ENCODE measurements at regions not wholly inside any gene's neighbourhood (a gene's known extent, or its start where the extent isn't known, plus 50 kb on each side); places are given as distances from the start of the nearest gene placed in this dataset.
"Not testable (repeated sequence)": the region's sequence is repeated elsewhere in the genome, so short reads cannot be mapped to it uniquely, and the experiment has no call there.

DNA sequence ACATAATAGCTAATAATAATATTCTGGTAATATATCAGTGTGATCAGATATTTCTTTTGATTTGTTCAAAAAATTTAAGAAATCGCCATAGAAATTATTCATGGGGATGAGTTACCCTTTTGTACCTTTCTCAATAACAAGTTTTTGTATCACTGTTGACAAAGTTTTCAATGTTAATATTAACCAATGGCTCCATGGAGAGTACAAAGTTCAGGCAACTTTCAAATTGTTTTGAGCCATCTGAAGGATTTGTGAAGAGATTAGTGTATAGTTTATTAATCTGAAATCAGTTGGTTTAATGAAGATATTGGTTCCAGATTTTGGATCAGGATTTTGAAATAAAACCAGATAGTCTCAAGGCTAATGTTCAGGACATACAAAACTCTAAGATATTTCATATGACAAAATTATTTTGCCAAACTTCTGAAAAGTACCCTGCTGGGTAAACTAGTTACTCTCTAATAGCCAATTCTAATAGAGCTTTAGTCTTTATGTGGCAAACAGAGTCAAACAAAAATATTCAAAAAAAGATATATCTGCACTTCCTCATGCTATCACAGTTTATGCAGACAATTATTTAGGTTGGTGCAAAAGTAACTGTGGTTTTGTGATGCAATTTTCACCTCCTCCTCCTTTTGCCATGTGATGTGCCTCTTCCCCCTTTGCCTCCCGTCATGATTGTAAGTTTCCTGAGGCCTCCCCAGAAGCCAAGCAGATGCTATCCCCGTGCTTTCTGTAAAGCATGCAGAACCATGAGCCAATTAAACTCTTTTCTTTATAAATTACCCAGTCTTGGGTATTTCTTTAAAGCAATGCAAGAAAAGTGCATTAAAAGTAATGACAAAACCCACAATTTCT, 1105.0 kb downstream of the PLA2G4A start:
- Histone ChIP-seq H3K4me3 (ENCODE audit: low read depth in 1 of 2, low read length in 1 of 2) (no peak overlapping the region), H3K4me1 (ENCODE audit: control insufficient read depth in 1 of 2, insufficient read depth in 1 of 2, low read depth in 1 of 2, low read length in 1 of 2) (no peaks in the 10 kb centered on the region), H3K27me3 (no peaks in the 10 kb centered on the region), H3K9me3 (no peaks in the 10 kb centered on the region), H3K27ac (no peak overlapping the region), H3K36me3 (no peaks in the 10 kb centered on the region)
- no peak for TF ChIP-seq CTCF (IDR thresholded peaks at IDR 0.05)

- no peaks in the 10 kb centered on the region for H3K9me3 ChIP-seq
- H3K27ac ChIP-seq: no peak overlapping the region
- no peaks in the 10 kb centered on the region for H3K4me1 ChIP-seq (ENCODE audit: control insufficient read depth in 1 of 2, insufficient read depth in 1 of 2, low read depth in 1 of 2, low read length in 1 of 2)
- TF ChIP-seq CTCF (IDR thresholded peaks at IDR 0.05): no peak
- H3K36me3 ChIP-seq: no peaks in the 10 kb centered on the region
- H3K27me3 ChIP-seq: no peaks in the 10 kb centered on the region
- H3K4me3 ChIP-seq (ENCODE audit: low read depth in 1 of 2, low read length in 1 of 2): no peak overlapping the region
Measured at GRCh38 chr1:187936667-187937066, 1107.9 kb downstream of the PLA2G4A start.

- H3K9me3 ChIP-seq: no peaks in the 10 kb centered on the region
- TF ChIP-seq CTCF (IDR thresholded peaks at IDR 0.05): no peak
Measured at GRCh38 chr1:187938092-187938491, 1109.3 kb downstream of the PLA2G4A start.

DNA sequence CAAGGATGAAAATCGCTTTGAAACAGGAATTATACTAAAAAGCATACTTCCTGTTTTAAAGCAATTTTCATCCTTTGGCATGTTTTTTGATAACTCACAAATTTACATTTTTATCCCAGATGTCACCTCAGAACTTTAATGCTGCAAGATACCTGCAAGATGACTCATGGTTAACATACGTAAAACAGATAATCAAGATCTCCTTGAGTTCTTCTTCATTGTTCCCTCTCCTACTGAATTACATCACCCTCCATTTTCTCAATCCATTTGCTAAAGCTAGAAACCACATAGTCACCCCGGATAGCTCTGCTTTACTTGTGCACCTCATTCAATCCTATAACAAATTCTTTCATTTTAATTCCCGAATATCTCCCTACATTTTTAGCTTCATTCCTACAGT, 1114.2 kb downstream of the PLA2G4A start:
- Histone ChIP-seq H3K4me3 (ENCODE audit: low read depth in 1 of 2, low read length in 1 of 2) (no peak overlapping the region), H3K9me3 (no peaks in the 10 kb centered on the region), H3K4me1 (ENCODE audit: control insufficient read depth in 1 of 2, insufficient read depth in 1 of 2, low read depth in 1 of 2, low read length in 1 of 2) (no peaks in the 10 kb centered on the region), H3K36me3 (no peaks in the 10 kb centered on the region), H3K27me3 (no peaks in the 10 kb centered on the region), H3K27ac (no peak overlapping the region)
- no peak for TF ChIP-seq CTCF (IDR thresholded peaks at IDR 0.05)

More at GRCh38 chr1:187938092-187938491, 1109.3 kb downstream of the PLA2G4A start:
- no peak overlapping the region for H3K4me3 ChIP-seq (ENCODE audit: low read depth in 1 of 2, low read length in 1 of 2)
- no peaks in the 10 kb centered on the region for H3K36me3 ChIP-seq
- no peak overlapping the region for H3K27ac ChIP-seq
- H3K4me1 ChIP-seq (ENCODE audit: control insufficient read depth in 1 of 2, insufficient read depth in 1 of 2, low read depth in 1 of 2, low read length in 1 of 2): no peaks in the 10 kb centered on the region
- H3K27me3 ChIP-seq: no peaks in the 10 kb centered on the region

DNA sequence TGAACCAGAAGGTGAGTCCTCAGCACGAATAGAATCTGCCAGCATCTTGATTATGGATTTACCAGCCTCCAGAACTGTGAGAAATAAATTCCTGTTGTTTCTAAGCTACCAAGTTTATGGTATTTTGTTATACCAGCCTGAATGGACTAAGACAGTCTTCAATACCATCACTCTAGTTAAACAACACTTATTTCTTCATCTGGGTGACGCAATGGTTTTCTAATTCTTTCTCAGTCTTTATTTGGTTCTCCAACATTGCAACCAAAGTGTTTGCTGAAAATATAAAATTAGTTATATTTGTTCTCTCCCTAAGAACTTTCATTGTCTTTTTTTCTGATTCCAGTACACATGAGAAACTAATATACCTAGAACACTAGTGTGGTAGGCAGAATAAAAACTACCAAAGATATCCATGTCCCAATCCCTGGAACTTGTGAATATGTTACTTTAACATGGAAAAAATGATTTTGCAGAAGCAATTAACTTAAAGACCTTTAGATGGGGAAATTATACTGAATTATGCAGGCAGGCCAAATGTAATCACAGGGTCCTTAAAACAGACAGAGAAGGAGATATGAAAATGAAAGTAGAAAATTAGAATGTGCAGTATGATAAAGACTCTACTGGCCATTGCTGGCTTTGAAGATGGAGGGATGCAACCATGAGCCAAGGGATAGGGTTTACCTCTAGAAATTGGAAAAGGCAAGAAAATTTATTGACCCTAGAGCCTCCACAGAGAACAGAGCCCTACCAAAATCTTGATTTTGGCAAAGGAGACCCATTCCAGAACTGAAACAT, 1115.1 kb downstream of the PLA2G4A start:
- Histone ChIP-seq H3K27me3 (no peaks in the 10 kb centered on the region), H3K36me3 (no peaks in the 10 kb centered on the region), H3K4me3 (ENCODE audit: low read depth in 1 of 2, low read length in 1 of 2) (no peak overlapping the region), H3K4me1 (ENCODE audit: control insufficient read depth in 1 of 2, insufficient read depth in 1 of 2, low read depth in 1 of 2, low read length in 1 of 2) (no peaks in the 10 kb centered on the region), H3K27ac (no peak overlapping the region), H3K9me3 (no peaks in the 10 kb centered on the region)
- no peak for TF ChIP-seq CTCF (IDR thresholded peaks at IDR 0.05)

GRCh38 chr1:187946661-187947060, 1117.9 kb downstream of the PLA2G4A start:
- not testable (repeated sequence) for H3K9me3 ChIP-seq; H3K4me1 ChIP-seq (ENCODE audit: control insufficient read depth in 1 of 2, insufficient read depth in 1 of 2, low read depth in 1 of 2, low read length in 1 of 2); H3K36me3 ChIP-seq; H3K27me3 ChIP-seq; H3K4me3 ChIP-seq (ENCODE audit: low read depth in 1 of 2, low read length in 1 of 2); H3K27ac ChIP-seq

Data from neutrophil (primary cell).